HG03159 (cell line): ENCODE measurements at regions not wholly inside any gene's neighbourhood (a gene's known extent, or its start where the extent isn't known, plus 50 kb on each side); places are given as distances from the start of the nearest gene placed in this dataset.

Experiments used
- ATAC-seq: cut with Tn5 transposase; IDR thresholded peaks from one replicate; pipeline ENCODE4 v1.9.1; 2021; ENCODE audit warnings: mild to moderate bottlenecking, moderate library complexity; ENCODE audit not compliant: unreplicated experiment

DNA sequence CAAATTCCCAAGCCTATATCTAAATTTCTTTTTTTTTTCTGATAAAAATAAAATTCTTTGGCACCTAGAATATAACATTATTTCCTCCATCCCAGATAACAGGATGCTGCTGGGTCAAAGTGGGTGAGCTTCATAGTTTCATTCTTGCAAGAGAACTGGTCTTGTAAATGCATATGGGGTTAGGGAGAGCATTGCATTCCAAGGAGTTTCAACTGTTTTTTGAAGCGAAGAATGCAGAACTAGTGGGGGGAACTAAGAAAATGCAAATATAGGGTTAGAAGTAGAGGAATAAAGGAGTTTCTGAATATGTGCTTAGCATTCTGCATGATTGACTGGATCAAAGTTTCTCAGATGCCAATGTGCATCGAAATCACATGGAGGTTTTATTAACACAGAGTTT, 347.2 kb upstream of the XYLT1 start:
- ATAC-seq: no peak

DNA sequence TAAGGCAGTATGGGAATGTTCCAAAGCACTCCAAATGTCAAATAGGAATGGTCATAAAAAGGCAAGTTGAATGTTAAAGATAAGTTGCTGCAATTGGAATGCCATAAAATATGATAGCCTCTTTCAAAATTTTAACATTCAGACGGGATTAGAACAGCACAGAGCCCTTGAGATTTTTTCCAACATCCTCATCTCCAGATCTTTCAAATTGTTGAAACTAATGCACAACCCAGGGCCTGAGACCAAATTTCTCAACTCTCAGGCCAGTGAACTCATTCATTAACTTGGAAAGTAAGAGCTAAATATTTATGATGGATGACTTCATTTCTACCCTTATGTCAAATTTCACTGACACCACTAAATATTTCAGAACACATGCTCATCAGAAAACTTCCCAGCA, 346.5 kb upstream of the XYLT1 start:
- ATAC-seq: no peak

DNA sequence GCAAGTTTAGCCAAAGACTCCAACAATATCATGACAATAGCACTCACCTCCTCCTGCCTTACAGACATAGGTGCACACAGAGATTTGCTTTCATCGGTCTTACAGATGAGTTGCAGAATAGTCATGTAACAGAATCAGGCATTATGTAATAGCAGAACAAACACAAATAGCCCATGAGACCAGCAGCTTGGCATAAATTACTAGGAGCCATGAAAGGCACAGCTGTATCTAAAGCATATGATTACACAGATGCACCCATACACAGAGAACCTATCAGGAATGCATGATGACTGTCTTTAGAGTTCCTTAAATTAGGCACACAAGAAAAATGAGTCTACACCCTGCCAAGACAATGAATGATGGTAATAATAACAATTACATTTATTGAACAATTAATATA, 342.0 kb upstream of the XYLT1 start:
- no peak for ATAC-seq

DNA sequence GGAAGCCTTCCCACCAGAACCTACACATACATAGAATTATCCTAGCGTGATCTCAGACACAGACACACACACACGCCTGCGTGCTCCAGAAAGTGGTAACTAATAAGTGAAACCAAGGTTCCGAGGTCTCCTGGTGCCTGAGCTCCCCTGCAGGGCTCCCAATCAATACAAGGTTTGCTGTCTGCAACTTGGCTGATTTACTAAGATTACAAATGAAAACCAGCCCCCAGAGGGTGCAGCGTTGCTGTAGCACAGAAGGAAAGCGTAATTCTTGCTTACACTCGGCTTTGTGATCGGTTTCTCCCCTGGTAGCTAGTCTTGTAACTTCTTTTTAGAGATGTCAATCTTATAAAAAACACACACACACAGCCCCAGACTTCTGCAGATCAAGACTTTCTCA, 334.1 kb upstream of the XYLT1 start:
- ATAC-seq: no peak

DNA sequence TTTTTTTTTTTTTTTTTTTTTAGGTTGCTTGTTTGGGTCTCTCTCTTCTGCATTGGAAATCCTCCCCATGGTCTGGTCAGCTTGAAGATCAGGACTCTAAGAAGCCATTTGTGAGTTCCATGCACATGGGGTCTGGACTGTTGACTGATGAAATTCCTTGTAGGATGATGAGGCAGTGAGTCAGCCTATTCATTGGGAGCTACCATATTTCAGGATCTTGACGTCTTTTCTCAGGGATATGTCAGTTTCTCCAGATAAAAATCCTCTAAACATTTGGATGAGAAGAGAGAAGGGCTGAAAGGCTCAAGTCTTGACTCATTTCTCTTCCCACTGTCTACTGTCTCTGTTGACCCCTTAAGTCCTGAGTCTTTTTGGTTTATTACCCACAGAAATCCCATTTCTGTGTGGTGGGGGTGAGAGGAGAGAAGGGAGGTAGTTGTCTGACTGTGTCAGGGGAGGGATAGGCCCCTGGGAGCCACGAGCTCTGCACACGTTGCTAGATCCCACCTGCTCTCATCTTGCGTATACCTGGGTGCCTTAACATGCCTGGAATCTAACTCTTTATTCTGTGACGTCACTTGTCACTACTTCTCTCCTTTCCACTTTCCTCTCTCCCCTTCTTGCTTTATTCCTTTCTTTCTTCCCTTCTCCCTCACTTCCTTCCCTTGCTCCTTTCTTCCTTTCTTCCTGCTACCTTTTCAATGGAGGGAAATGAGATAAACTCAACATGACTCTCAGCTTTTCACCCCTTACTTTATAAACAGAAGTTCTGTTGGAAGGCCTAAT, 333.1 kb upstream of the XYLT1 start:
- ATAC-seq: no peak

DNA sequence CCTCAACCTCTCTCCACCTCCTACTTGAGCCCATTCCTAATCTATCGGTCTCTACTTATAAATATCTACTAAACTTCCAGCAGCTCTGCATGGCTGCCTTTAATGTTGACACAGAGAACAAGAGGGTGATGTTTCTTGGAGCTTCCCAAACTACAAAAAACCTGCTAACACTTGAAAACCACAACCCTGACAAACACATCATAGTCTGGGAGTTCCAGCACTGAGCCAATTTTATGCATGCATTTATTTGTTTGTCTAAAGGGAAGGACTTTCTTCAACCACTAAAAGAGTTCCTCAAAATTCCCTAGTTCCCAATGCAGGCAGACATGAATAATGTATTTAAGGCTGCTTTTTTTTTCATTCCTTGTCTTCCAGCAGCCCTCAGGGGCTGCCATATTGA, 331.8 kb upstream of the XYLT1 start:
- ATAC-seq: no peak

DNA sequence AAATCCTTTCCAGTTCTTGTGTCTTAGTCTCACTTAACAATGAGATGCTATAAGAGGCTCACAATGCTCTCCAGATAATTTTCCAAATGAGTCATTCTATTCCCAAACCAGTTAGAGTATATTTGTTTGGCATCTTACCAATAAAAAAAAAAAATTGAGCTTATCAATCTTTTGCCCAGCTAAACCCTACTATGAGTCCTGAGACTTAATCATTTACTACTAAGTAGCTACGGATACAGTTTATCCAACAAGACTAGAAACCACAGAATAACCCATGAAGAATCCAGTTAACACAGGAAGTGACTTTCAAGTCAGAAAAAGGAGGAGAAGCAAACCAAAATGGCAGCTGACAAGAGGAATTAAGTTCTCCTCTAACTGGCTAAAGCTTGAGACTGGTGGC, 330.3 kb upstream of the XYLT1 start:
- no peak for ATAC-seq

DNA sequence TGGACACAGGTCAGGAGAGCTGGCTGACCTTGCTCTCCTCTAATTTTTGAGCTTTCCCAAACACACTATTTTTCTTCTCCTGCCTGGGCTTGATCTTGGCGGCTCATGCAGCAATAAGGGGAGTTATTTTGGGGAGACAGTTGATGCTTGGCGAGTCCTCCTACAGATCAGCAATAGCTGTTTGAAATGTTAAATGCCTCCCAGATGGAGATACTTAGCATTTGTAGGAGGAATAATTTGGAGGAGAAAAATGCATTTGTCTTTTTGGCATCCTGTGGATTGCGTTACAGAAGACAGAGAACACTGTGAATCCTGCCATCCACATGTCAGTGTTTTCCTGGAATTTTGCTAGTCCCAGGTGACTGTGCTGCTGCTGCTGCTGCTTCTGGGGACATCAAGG, 328.0 kb upstream of the XYLT1 start:
- ATAC-seq: no peak

DNA sequence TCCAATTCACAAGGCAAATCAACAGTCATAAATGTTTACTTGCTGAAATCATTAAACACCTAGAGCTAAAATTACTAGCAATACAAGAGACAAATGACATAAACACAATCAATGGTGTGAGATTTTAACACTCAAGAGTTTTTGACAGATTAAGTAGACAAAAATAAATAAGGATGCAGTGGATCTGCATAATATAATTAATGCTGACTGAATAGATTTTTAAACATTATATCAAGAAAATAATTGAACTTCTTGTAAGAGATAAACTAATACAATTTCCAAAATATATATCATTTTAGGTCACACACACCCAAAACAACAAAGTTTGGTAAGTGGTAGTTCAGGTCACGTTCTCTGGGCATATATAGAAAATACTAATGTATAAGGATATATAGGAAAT, 322.6 kb upstream of the XYLT1 start:
- no peak for ATAC-seq

DNA sequence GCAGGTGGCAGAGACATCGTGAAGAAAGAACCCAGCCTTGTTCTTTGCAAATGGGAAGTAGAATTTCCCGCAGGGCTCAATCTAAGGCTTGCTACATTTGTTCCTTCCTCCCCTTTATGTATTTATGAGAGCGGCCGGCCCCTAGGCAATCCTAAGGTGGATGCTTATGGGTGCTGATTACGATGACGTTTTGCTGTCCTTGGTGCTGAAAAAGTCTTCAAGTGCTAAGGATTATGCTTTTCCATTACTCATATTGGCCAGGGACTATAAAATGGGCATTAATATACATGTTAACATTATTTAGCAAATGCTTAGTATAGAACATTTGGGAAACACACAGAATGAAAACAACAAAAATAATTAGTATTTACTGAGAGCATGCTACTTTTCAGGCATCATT, 313.3 kb upstream of the XYLT1 start:
- no peak for ATAC-seq

DNA sequence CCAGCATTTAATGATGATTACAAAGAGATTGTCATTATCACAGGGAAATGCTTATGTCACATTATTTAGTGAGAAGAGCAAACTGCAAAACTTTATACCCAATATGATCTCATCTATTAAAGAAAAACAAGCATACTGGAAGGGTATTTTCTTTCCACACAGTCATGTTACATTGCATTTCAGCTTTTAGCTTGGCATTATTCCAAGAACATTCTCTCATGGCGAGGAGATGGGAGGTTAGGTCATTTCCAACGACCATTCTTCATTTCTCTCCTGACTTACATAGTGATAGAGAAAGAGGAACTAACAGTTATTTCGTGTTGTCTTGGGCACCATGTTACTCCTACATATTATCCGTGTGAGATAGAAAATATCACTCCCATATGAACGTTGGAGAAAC, 309.4 kb upstream of the XYLT1 start:
- no peak for ATAC-seq

DNA sequence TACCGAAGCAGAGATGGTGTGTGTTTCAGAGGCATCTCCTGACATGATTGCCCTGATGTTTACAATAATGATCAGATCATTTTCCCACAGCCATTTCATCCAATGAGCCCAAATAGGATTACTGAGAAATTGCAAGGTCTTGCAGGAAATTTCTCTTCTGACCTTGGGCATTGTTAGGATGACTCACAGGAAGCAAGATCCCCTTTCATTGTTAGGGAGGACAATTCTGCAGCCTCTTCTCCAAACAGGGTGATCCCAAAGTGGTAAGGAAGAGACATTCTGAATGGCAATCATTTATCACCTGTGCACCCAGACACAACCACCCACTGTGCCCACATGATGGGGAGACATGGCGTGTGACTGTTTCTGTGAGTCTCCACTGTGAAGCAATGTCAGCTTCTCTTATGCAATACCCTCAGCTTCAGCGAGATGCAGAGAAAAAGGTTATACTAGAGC, 306.7 kb upstream of the XYLT1 start:
- no peak for ATAC-seq

DNA sequence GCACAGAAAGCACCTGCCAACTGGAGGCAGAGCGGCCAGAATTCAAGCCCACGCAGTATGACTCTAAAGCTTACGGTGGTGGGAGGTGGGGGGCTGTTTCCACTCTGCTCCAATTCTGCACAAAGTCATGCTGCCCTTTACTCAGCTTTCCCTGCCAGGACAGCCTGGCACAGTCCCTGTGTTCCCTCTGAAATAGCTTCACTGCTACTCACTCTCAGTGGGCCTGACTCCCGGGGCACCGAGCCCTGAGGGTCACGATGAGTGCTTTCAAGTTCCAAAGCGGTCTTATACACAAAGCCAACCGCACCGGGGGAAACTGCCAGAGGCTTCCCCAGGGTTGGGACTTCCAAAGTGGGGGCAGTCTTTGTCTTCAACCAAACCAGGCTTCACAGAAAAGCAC, 306.1 kb upstream of the XYLT1 start:
- no peak for ATAC-seq

DNA sequence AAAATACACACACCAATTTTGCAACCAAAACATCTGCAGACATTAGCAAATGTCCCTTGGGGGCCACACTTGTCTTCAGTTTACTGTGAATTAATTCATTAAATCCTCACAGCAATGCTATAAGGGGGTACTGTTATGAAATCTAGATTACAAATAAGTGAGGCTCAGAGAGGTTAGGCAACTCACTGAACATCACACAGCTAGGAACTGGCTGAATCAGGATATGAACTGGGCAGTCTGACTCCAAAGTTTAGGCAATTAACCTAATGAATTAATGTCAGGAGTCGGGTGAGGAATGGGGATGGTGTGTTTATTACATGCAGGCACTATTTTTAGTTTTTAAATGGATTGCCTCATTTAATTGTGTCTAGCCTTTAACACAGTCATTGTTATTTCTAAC, 305.7 kb upstream of the XYLT1 start:
- ATAC-seq: no peak

DNA sequence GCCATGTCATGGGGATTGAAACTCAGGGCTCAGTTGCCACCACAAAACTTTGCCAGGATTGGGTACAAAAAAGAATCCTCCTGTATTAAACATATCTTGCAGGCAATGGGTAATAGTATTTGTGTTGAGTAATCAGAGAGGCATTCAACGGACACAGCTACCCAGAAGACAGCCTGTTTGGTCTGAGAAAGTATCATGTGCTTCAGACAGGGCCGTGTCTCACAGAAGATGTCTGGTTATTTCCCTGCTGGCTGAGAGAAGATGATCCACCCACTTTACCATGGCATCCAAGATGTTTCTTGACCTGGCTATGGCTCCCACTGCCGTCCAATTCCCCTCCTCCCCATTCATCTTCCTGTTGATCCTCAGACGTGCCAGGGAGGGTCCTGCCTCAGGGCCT, 304.3 kb upstream of the XYLT1 start:
- no peak for ATAC-seq

DNA sequence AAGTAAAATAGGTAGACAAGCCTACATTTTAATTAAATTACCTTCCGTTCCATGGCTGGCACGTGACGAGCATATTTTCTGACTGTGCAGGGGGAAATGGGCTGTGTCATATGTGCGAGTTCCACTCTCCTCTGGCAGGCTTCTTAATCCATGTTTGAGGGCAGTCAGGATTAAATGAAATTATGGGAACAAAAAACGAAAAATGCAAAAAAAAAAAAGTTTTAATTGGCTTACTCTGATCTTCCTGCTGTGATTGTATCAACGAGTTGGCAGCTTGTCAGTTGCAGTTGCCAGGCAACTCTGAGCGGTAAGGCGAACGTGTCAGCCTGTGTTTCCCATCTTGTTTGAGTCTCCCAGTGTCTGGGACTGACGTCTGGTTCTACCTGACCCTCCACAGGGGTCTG, 302.9 kb upstream of the XYLT1 start:
- no peak for ATAC-seq

DNA sequence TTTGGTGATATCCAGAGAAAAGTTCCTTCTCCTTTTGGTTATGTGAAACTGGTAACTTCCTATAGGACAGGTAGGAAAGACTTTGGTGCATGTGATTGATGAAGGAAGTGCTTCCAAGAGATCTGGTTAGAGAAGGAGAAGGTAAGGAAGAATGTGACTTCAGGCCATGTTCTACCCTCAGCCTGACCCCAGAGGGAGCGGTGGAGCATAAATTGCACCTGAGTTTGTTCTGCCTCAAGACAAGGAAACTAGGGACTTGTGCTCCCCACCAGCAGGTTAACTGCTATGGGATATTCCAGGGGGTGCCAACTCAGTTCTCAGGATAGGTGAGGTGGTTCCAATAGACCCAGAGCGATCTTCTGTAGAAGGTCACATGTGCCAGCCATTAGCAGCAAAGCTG, 299.3 kb upstream of the XYLT1 start:
- no peak for ATAC-seq

DNA sequence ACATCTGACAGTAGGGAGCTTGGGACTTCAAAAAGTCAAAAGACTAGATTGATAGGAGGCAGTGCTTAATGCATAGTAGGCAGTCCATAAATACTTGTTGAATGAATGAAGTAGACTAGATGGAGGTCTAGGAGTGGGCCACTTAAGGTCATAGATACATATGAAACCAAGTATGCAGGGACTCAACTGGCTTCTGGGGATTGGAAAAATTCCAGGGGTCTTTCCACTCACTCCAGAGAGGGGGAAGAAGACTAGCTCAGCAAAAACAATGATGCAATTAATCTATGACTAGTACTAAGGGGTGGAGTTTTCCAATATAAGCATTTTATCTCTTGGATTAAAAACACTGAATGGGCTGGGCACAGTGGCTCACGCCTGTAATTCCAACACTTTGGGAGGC, 298.3 kb upstream of the XYLT1 start:
- no peak for ATAC-seq

DNA sequence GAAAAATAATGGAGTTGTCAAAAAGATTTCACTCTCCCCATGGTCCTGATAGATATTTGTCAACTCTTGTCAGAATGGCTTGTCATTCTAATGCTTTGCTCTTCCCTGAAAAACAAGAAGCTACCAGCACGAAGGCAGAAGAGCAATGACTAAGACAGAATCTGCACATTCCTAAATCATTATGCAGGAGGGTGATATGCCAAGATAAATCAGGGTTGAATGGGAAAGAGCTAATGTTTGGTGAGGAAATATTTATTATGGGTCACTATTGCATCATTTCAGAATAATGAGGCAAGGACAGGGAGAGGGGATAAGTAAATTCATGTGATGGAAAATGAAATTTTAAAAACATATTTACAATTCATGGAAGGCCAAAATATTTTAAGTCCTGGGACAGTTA, 297.5 kb upstream of the XYLT1 start:
- no peak for ATAC-seq

DNA sequence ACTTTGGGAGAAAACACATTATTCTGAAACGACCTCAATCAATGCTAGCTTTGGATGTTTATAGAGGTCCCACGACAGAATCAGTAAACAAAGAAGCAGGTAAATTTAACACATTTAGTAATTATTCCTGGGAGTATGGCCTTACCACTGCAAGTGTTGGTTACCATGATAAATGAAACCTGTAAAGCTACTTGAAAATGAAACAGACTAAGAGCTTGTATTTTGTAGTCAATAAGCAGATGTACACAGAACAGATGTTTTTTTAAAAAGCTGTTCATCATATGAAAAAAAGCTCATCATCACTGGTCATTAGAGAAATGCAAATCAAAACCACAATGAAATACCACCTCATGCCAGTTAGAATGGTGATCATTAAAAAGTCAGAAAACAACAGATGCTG, 295.3 kb upstream of the XYLT1 start:
- no peak for ATAC-seq

DNA sequence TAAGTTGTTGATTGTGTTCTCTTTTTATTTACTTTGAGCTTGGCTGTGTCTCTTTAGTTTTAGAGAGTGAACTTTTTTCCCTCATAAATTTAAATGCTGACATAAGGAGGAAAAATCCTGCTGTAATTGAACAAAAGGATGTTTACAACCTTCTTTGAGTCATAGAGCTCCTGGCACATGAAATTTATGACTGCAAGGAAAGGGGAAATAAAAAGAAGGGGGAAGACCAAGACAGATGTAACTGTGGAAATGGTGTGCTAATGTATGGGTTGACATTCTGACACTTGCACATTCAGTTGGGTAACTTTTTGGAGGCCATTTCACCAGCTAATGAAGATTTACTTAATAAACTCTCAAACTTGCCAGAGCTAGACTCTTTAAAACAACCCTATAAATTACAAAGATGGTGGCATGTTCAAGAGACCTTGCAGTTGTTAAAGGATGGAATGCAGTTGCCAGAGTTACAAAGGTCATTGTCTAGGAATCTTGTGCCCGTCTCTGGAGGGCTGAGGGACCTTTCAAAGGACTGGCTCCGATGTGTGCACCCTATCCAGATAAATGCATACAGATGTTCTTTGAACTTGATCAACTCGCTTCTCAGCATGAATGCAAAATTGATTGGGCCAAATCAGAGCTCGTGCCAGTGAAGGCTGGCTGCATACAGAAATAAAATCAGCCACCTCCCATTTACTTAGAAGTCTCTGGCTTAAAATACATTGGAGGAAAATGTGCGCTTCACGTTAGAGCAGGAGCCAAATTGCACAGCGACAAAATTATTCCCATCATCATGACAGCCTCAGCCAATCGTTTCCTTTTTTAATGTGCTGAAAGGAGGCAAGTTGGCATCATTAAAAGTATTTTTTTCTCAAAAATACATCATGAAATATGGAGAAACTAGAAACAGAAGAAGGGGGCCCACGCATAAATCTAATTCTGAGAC, 289.0 kb upstream of the XYLT1 start:
- no peak for ATAC-seq

DNA sequence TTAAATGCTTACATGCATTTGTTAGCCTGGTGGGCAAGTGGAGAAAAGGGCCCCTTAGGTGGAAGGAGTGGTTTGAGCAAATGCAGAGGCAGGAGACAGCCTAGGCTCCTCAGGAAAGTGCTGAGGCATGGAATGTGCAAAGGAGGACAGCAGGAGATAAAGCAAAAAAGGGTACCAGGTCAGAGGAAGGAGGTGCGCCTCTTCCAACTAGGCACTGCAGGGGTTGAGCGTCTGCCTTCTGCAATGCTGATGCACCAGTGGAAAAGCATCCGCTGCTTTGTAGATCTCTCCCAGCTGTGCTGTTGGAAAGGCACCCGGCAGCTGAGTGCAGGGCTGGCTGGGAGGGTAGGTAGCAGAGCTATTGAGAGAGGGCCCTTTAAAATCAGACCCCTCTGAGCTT, 287.0 kb upstream of the XYLT1 start:
- ATAC-seq: no peak
